GM18861 (cell line): ENCODE measurements at regions not wholly inside any gene's neighbourhood (a gene's known extent, or its start where the extent isn't known, plus 50 kb on each side); places are given as distances from the start of the nearest gene placed in this dataset.

ENCODE experiments used
- ATAC-seq: cut with Tn5 transposase; IDR thresholded peaks from one replicate; pipeline ENCODE4 v1.9.1; 2021; ENCODE audit not compliant: unreplicated experiment

GRCh38 chr17:14777291-14777690, 476.4 kb downstream of the HS3ST3B1 start:
- ATAC-seq: no peak

GRCh38 chr17:14776791-14777190, 475.9 kb downstream of the HS3ST3B1 start:
- no peak for ATAC-seq

GRCh38 chr17:14775731-14776492, 475.0 kb downstream of the HS3ST3B1 start:
- no peak for ATAC-seq

GRCh38 chr17:14774774-14775173, 473.9 kb downstream of the HS3ST3B1 start:
- no peak for ATAC-seq

- no peak for ATAC-seq
Observed at GRCh38 chr17:14772776-14773175, 471.9 kb downstream of the HS3ST3B1 start.

- ATAC-seq: no peak
Observed at GRCh38 chr17:14771543-14771942, 470.7 kb downstream of the HS3ST3B1 start.

- ATAC-seq: no peak
Observed at GRCh38 chr17:14768923-14769322, 468.0 kb downstream of the HS3ST3B1 start.

- no peak for ATAC-seq
Observed at GRCh38 chr17:14762736-14763479, 462.0 kb downstream of the HS3ST3B1 start.

- ATAC-seq: peak; percentile 51
Observed at GRCh38 chr17:14760719-14761411, 460.0 kb downstream of the HS3ST3B1 start.

- peak; percentile 46 for ATAC-seq
Observed at GRCh38 chr17:14760212-14760611, 459.3 kb downstream of the HS3ST3B1 start.

GRCh38 chr17:14759325-14759724, 458.4 kb downstream of the HS3ST3B1 start:
- no peak for ATAC-seq

- peak; percentile 45 for ATAC-seq
Observed at GRCh38 chr17:14756479-14756878, 455.6 kb downstream of the HS3ST3B1 start.

GRCh38 chr17:14755002-14755401, 454.1 kb downstream of the HS3ST3B1 start:
- ATAC-seq: no peak

- ATAC-seq: no peak
Observed at GRCh38 chr17:14753383-14753782, 452.5 kb downstream of the HS3ST3B1 start.

GRCh38 chr17:14752011-14752410, 451.1 kb downstream of the HS3ST3B1 start:
- no peak for ATAC-seq

- ATAC-seq: no peak
Observed at GRCh38 chr17:14750866-14751265, 450.0 kb downstream of the HS3ST3B1 start.

- ATAC-seq: no peak
Observed at GRCh38 chr17:14749269-14749668, 448.4 kb downstream of the HS3ST3B1 start.

GRCh38 chr17:14748036-14748710, 447.3 kb downstream of the HS3ST3B1 start:
- peak; percentile 74 for ATAC-seq

GRCh38 chr17:14747603-14747950, 446.7 kb downstream of the HS3ST3B1 start:
- ATAC-seq: no peak

- no peak for ATAC-seq
Observed at GRCh38 chr17:14746822-14747602, 446.1 kb downstream of the HS3ST3B1 start.
